ENCODE measurements at regions not wholly inside any gene's neighbourhood (a gene's known extent, or its start where the extent isn't known, plus 50 kb on each side); places are given as distances from the start of the nearest gene placed in this dataset.

DNA sequence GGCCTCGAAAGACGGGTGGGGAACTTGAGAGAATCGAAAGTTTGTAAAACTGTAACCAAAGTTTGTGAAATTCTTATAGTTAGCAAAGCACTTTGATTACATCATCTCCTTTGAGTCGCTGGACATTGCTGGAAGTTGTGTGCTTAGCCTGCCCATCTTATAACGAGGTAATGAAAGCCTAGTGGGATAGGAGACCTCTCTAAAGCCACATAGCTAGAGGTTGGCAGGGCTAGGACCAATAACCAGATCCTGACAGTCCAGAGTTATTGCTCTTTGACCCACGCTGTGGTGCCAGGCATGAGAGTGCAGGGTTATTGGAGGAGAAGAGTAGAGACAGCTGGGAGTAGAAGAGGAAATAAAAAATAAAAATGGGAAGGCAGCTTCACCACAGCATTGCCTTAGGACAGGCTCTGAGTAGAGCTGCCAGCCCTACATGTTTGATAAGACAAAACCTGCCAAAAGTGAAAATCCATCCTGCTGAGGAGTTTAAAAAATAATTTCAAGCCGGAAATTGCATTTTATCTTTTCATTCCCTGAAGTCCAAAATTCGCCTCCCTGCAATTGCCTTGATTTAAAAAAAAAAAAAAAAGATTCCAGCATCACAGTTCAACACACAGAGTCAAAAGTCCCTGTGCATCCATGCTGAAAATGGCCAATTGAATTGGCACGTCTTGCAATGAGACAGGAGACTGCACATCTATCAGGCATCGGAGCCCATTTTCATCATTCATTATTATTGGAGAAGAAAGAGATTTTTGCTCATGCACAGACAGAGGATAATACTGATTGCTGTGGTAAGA lies 225.5 kb upstream of the POU2AF2 start:
- H3K79me2 ChIP-seq (ENCODE audit: insufficient read depth, low read length), result no peaks in the 10 kb centered on the region
- no peaks in the 10 kb centered on the region for H3K36me3 Mint-ChIP-seq (ENCODE audit: insufficient read depth in 1 of 3, low read depth in 3 of 3)

More for the DNA sequence above, 225.5 kb upstream of the POU2AF2 start:
- Histone ChIP-seq H3K4me2 (ENCODE audit: insufficient read depth, insufficient read length, low read length) (no peak overlapping the region), H2BK120ac (ENCODE audit: low read depth, low read length, poor library complexity, severe bottlenecking) (no peak overlapping the region), H4K5ac (ENCODE audit: insufficient read length, low read depth, low read length) (no peak overlapping the region), H3K23me2 (ENCODE audit: insufficient read length, low read depth, low read length, poor library complexity, severe bottlenecking) (no peaks in the 10 kb centered on the region), H3K18ac (ENCODE audit: insufficient read length, low read depth, low read length) (no peak overlapping the region), H3K9me3 (ENCODE audit: control insufficient read depth, low read depth, low read length) (no peaks in the 10 kb centered on the region), H3K56ac (ENCODE audit: insufficient read length, low read depth, low read length) (no peak overlapping the region), H2BK20ac (ENCODE audit: low read depth, low read length, poor library complexity, severe bottlenecking) (peak overlapping the region; percentile 75), H4K91ac (ENCODE audit: insufficient read length, low read depth, low read length) (no peak overlapping the region), H2BK12ac (ENCODE audit: insufficient read length, low read depth, low read length) (no peak overlapping the region), H2BK5ac (ENCODE audit: insufficient read length, low read length) (no peak overlapping the region), H3K27ac (ENCODE audit: insufficient read length, low read depth, low read length) (no peak overlapping the region), H3K4me1 (ENCODE audit: insufficient read depth, low read length) (no peaks in the 10 kb centered on the region), H3K4ac (ENCODE audit: low read depth, low read length) (no peak overlapping the region), H3K79me1 (ENCODE audit: insufficient read depth, low read depth, low read length, poor library complexity, severe bottlenecking) (no peaks in the 10 kb centered on the region), H3K23ac (ENCODE audit: insufficient read length, low read depth, low read length) (no peak overlapping the region), H3K9ac (ENCODE audit: extremely low read depth, insufficient read length, low read length) (no peak overlapping the region), H4K20me1 (ENCODE audit: control insufficient read depth, insufficient read depth, insufficient read length) (no peaks in the 10 kb centered on the region), H4K8ac (replicated peaks; ENCODE audit: insufficient read length, low read depth, low read length) (no peak overlapping the region), H2AFZ (ENCODE audit: low read length) (no peak overlapping the region), H2AK5ac (ENCODE audit: insufficient read length, low read length) (no peak overlapping the region), H3K27me3 (ENCODE audit: insufficient read depth, low read length) (no peaks in the 10 kb centered on the region), H2BK15ac (ENCODE audit: low read depth, low read length) (no peak overlapping the region), H3K14ac (ENCODE audit: insufficient read depth, low read length) (no peak overlapping the region), H3T11ph (ENCODE audit: low read length) (no peak overlapping the region)
- TF ChIP-seq, protein P1, sequence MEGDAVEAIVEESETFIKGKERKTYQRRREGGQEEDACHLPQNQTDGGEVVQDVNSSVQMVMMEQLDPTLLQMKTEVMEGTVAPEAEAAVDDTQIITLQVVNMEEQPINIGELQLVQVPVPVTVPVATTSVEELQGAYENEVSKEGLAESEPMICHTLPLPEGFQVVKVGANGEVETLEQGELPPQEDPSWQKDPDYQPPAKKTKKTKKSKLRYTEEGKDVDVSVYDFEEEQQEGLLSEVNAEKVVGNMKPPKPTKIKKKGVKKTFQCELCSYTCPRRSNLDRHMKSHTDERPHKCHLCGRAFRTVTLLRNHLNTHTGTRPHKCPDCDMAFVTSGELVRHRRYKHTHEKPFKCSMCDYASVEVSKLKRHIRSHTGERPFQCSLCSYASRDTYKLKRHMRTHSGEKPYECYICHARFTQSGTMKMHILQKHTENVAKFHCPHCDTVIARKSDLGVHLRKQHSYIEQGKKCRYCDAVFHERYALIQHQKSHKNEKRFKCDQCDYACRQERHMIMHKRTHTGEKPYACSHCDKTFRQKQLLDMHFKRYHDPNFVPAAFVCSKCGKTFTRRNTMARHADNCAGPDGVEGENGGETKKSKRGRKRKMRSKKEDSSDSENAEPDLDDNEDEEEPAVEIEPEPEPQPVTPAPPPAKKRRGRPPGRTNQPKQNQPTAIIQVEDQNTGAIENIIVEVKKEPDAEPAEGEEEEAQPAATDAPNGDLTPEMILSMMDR (conservative IDR thresholded peaks at IDR 0.05), result no peak
- Mint-ChIP-seq H3K27me3 (ENCODE audit: low read depth) (no peaks in the 10 kb centered on the region), H3K4me3 (no peak overlapping the region), H3K27ac (no peak overlapping the region), H3K9me3 (no peaks in the 10 kb centered on the region), H3K4me1 (peaks cover 5 to 7% of the 10 kb centered on the region in 2 experiments)
- DNase-seq, result no peak
- no CpG with 5 or more reads among the region's 10 CpGs for WGBS (ENCODE audit: extremely low coverage, insufficient read length, low lambda C conversion rate)
